Testis (tissue), 2 donors: ENCODE measurements at regions not wholly inside any gene's neighbourhood (a gene's known extent, or its start where the extent isn't known, plus 50 kb on each side); places are given as distances from the start of the nearest gene placed in this dataset.

Experiments
- DNase-seq: peaks from one replicate; pipeline ENCODE4 v3.0.0-alpha.2; 2019
- H3K27ac ChIP-seq, 2 donors: fragments of 200-600 bp; sonication (generic); one replicate each; pipeline ENCODE4 v1.5.1; 2019
- H3K27me3 ChIP-seq: fragments of 200-600 bp; sonication (generic); one replicate; pipeline ENCODE4 v1.5.1; 2019
- H3K36me3 ChIP-seq: fragments of 200-600 bp; sonication (generic); one replicate; pipeline ENCODE4 v1.5.1; 2017; ENCODE audit warnings: low read depth; ENCODE audit errors: missing control alignments
- H3K4me1 ChIP-seq: fragments of 200-600 bp; sonication (generic); one replicate; pipeline ENCODE4 v1.5.1; 2019
- H3K4me3 ChIP-seq, 2 donors: fragments of 200-600 bp; sonication (generic); one replicate each; pipeline ENCODE4 v1.5.1; 2017 to 2019
- H3K9me3 ChIP-seq: fragments of 200-600 bp; sonication (generic); one replicate; pipeline ENCODE4 v1.5.1; 2017
- CTCF ChIP-seq, 3 experiments: fragments of 450-650 bp in 2 of 3; fragments of 200-600 bp in 1 of 3; sonication (generic) in 1 of 3; IDR thresholded peaks; one replicate each; pipeline ENCODE4 v1.5.1; 2016 to 2019; ENCODE audit warnings: antibody characterized with exemption in 3 of 3, mild to moderate bottlenecking in 2 of 3, moderate library complexity in 1 of 3
- POLR2A ChIP-seq: fragments of 450-650 bp; IDR thresholded peaks from one replicate; pipeline ENCODE4 v1.6.1; 2017; ENCODE audit warnings: antibody characterized with exemption, mild to moderate bottlenecking, moderate library complexity
- WGBS, 2 donors: methylation state at CpG; one replicate each; pipeline ENCODE4 v1.1.5; 2018; 5-methylcytosine and 5-hydroxymethylcytosine counted together
- intact Hi-C: fragments of 100-400 bp; cut with DNase I; formaldehyde crosslinking; loops from one replicate; pipeline ENCODE4 v1.15.1; 2023; ENCODE audit warnings: low total_unique reads

- Histone ChIP-seq H3K27ac (no peak overlapping the region), H3K27me3 (no peaks in the 10 kb centered on the region), H3K36me3 (no peaks in the 10 kb centered on the region), H3K4me3 (no peak overlapping the region), H3K4me1 (no peaks in the 10 kb centered on the region), H3K9me3 (peaks cover 4% of the 10 kb centered on the region)
- no peak for TF ChIP-seq CTCF (IDR thresholded peaks at IDR 0.05)
- no peak for TF ChIP-seq POLR2A
- DNase-seq: no peak
- WGBS, 2 donors: 90 to 97% methylated on average over 1 of the region's 1 CpG
- intact Hi-C loops: no loop called here
Observed at GRCh38 chr5:104283136-104283535, 720.5 kb upstream of the NUDT12 start.

GRCh38 chr5:104273725-104274124 is 711.1 kb upstream of the NUDT12 start:
- Histone ChIP-seq H3K9me3 (no peaks in the 10 kb centered on the region), H3K27ac (no peak overlapping the region), H3K4me3 (no peak overlapping the region), H3K4me1 (no peaks in the 10 kb centered on the region), H3K36me3 (no peaks in the 10 kb centered on the region), H3K27me3 (no peaks in the 10 kb centered on the region)
- TF ChIP-seq POLR2A (no peak), CTCF (IDR thresholded peaks at IDR 0.05) (no peak)
- DNase-seq: no peak
- intact Hi-C loops: no loop called here
- 78 to 90% methylated on average over 2 of the region's 2 CpGs for WGBS, 2 donors

- Histone ChIP-seq H3K36me3 (no peaks in the 10 kb centered on the region), H3K4me3 (no peak overlapping the region), H3K4me1 (no peaks in the 10 kb centered on the region), H3K9me3 (no peaks in the 10 kb centered on the region), H3K27ac (no peak overlapping the region), H3K27me3 (no peaks in the 10 kb centered on the region)
- no peak for DNase-seq
- 75 to 76% methylated on average over 3 of the region's 3 CpGs for whole genome bisulfite sequencing, 2 donors
- TF ChIP-seq POLR2A (no peak), CTCF (IDR thresholded peaks at IDR 0.05) (no peak)
- intact Hi-C loops: no loop called here
Observed at GRCh38 chr5:104267320-104268015, 704.9 kb upstream of the NUDT12 start.

GRCh38 chr5:104266161-104266560 is 703.6 kb upstream of the NUDT12 start:
- H3K4me3 ChIP-seq: no peak overlapping the region
- no peaks in the 10 kb centered on the region for H3K9me3 ChIP-seq
- no peaks in the 10 kb centered on the region for H3K4me1 ChIP-seq
- no peak overlapping the region for H3K27ac ChIP-seq
- intact Hi-C loops: no loop called here
- no peak for TF ChIP-seq POLR2A
- no peak for TF ChIP-seq CTCF (IDR thresholded peaks at IDR 0.05)
- no peak for DNase-seq
- no peaks in the 10 kb centered on the region for H3K27me3 ChIP-seq
- WGBS, 2 donors: 29 to 83% methylated on average over 1 of the region's 1 CpG
- no peaks in the 10 kb centered on the region for H3K36me3 ChIP-seq

- no peak for TF ChIP-seq POLR2A
- no peak for TF ChIP-seq CTCF (IDR thresholded peaks at IDR 0.05)
- Histone ChIP-seq H3K4me1 (no peaks in the 10 kb centered on the region), H3K36me3 (no peaks in the 10 kb centered on the region), H3K27me3 (no peaks in the 10 kb centered on the region), H3K27ac (no peak overlapping the region), H3K4me3 (no peak overlapping the region), H3K9me3 (no peaks in the 10 kb centered on the region)
- WGBS, 2 donors: 69 to 84% methylated on average over 1 of the region's 1 CpG
- DNase-seq: no peak
- intact Hi-C loops: no loop called here
Observed at GRCh38 chr5:104265531-104266140, 703.0 kb upstream of the NUDT12 start.
